Activated naive CD4-positive, alpha-beta T cell treated with anti-CD3 and anti-CD28 coated beads, Interleukin-2, amount 50 U/mL, for 16 hours (primary cell): ENCODE measurements at regions not wholly inside any gene's neighbourhood (a gene's known extent, or its start where the extent isn't known, plus 50 kb on each side); places are given as distances from the start of the nearest gene placed in this dataset.

ENCODE experiments used
- DNase-seq: peaks from one replicate; pipeline ENCODE4 v3.0.0-alpha.2; 2020

DNA sequence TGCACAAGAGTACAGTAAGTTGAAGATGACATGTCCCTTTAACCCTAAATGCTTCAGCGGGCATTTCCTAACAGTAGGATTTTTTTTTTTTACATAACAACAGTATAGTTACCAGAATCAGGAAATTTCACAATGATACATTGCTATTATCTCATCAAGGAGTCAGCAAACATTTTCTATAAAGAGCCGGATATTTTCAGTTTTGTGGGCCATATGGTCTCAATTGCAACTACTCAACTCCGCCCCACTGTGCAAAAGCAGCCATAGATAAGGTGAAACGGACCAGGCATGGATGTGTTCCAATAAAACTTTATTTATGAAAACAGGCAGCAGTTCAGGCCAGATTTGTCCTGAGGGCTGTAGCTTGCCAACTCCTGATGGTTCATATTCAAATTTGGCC, 130.6 kb downstream of the SMAD6 start:
- DNase-seq, result no peak

- no peak for DNase-seq
These were observed 131.3 kb downstream of the SMAD6 start for GRCh38 chr15:66833371-66833770.

DNA sequence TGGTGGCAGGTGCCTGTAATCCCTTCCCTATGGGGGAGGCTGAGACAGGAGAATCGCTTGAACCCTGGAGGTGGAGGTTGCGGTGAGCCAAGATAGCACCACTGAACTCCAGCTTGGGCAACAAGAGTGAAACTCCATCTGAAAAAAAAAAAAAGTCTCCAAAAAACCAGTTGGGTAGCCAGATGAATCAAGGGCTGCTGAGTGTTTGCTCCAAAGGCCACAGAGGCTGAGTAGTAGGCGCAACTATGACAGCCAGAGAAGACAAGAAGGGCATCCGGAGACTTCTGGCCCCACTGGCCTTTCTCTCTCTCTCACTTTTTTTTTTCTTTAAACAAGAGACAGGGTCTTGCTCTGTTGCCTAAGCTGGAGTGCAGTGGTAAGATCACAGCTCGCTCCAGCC, 131.8 kb downstream of the SMAD6 start:
- DNase-seq, result no peak

DNA sequence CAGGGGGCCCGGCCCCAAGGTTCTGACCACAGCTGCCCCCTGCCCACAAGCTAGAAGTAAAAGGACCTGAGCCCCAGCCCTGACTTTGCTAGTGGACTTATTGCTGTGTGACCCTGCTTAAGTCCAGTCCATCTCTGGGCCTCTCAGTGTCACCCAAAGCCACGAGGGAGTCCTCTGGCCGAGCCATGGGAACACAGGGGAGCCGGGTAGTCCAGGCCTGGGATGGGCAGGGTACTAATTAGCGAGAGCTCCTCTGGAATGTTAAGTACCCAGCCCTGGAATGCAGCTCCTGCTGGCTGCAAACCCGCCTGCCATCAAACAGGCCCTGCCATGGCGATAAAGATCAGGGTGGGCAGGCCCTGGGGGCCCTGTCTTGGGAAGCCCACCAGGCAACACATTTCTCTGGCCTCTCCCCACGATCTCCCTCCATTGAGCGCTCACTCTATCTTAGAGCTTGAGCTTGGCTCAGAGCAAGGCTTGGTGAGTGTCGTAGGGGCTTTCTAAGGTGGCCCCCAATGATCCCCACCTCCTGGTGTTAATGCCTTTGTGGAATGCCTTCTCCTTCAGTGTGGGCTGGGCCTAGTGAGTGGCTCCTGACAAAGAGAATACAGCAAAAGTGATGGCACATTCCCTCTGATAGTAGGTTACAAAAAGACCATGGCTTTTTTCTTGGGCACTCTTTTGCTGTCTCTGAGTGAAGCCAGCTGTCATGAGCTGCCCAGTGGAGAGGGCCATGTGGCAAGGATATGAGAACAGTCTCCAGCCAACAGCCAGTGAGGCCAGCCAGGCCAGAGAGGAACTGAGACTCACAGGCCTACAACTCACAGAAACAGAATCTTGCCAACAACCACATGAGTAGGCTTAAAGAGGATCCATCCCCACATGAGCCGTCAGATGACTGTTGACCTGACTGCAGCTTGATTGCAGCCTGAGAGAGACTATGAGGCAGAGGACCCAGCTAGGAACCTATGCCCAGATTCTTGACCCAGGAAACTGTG, 133.1 kb downstream of the SMAD6 start:
- DNase-seq, result no peak

DNA sequence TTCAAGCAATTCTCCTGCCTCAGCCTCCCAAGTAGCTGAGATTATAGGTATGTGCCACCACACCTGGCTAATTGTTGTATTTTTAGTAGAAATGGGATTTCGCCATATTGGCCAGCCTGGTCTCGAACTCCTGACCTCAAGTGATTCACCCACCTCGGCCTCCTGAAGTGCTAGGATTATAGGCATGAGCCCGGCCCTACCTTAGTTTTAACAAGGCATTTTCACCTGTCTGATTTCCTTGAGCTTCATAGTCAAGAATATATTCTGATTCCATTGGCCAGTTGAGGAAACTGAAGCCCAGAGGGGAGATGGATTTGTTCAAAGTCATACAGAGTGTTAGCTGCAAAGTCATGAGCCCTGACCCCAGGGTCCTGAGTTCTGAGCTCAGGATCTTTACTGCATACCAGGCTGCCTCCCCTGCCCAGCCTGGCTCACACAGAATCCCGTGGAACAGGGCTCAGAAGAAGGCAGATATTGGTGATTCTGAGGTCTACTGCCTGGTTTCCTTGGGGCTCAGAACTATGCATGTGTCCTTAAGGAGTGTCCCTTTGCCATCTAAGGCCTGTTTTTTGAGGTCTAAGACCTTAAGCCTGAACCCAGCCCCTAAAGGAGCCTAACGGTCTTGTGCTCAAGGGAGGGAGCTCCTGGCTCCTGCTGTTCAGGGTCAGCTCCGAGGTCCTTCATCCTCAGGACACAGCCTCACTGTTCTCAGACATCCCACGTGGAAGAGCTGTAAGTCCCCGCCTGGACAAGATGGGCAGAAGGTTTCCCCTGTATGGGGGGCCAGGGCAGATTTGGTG, 134.4 kb downstream of the SMAD6 start:
- no peak for DNase-seq

DNA sequence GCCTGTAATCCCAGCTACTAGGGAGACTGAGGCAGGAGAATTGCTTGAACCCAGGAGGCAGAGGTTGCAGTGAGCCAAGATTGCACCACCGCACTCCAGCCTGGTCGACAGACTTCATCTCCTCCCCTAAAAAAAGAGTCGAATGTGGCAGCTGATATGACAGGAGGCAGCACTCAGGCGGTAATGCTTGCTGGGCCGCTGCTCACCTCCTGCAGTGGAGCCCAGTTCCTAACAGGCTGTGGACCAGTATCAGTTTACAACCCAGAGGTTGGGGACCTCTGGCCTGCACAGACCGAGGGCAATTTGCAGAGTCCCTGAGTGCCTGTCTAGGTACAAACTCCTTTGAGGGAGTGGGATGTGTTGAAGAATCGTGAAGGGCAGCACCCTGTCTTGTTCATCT, 136.2 kb downstream of the SMAD6 start:
- DNase-seq, result no peak

GRCh38 chr15:66838671-66839239, 136.7 kb downstream of the SMAD6 start:
- no peak for DNase-seq

DNA sequence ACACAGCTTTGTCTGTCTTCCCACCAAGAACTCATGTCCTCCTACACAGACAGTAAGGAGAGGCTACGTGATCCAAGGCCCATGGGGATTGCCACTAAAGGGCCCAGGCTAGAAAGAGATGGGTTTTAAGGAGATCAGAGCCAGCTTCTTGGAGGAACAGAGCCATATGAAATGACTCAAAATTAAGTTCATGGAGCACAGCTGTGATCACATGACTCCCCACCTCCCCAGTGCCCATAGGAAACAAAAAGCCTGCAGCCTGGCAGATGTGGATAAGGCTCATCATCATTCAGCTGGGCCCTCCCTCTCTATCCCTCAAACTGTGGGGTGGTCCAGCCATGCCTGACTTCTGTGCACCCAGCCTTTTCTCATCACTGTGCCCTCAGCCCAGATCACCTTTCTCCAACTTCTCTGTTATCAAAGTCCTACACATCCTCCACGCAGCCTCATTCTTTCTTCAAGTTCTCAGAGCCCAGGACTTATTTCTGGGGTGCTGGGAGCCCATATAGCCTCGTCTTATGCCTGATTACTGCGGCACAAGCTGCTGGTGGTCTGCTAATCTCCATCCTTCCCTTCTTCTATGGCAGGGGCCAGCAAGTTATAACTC, 137.6 kb downstream of the SMAD6 start:
- DNase-seq, result no peak

DNA sequence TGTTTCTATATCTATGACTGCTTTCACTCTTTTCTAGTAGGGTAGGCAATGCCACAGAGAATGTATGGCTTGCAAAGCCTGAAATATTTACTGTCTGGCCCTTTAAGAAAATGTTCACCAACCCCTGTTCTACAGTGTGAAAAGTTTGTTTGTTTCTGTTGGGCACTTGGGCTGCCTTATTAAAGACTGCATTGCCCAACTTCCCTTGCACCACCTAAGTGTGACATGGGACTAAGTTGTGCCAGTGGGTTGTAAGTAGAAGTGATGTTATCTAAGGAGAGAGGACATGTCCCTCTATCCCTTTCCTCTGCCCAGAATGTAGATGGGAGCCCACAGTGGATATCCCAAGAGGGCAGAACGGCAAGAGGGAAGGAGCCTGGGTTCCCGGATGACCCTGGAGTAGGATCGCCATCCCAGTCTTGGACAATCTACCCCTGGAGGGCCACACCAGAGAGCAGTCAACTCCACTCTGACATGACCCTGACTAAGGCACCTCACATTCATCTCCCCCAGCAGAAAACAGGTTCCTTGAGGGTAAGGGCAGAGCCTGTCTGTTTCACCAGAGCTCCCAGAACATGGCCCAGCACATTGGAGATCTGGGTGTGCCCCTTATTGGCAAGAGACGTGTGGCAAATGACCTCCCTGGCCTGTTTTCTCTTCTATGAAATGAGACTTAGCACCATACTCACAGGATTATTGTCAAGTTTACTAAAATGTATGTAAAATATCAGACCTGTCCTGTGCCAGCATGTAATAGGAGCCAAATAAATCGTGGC, 138.8 kb downstream of the SMAD6 start:
- no peak for DNase-seq

- DNase-seq, result peak; percentile 43
These were observed 140.1 kb downstream of the SMAD6 start for GRCh38 chr15:66841953-66842681.

DNA sequence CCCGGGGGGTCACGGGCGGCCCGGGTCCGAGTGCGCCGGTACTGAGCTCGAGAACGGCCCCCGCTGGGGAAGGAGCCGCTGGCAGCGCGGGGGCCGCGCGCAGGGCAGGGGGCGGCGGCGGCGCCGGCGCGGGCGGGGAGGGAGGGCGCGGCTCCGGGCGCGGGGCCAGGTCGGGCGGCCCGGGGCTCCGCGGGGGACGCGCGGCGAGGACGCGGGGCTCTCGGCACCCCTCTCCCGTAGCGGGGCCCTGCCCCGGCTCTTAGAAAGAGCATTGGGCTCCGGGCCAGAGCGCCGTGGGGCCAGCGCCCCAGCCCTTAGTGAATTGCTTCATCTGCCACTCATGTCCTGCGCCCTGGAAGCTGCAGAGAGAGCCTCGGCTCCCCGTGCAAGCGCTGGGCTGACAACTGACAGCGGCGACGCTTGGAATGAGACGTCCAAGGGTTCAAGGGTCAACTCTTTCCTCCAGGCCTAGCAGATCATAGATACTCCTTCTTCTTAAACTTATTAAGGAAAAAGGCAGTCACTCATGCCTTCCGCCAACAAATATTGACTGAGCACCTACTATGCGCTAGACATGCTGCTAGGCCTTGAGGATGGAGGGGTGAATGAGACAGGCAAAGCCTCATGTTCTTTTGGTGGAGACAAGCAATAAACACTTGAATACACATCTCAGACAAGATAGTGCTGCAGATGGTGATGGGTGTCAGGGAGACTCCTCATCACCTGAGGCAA, 140.8 kb downstream of the SMAD6 start:
- no peak for DNase-seq

- DNase-seq, result no peak
These were observed 141.5 kb downstream of the SMAD6 start for GRCh38 chr15:66843581-66843980.

- no peak for DNase-seq
These were observed 142.2 kb downstream of the SMAD6 start for GRCh38 chr15:66844041-66844746.

DNA sequence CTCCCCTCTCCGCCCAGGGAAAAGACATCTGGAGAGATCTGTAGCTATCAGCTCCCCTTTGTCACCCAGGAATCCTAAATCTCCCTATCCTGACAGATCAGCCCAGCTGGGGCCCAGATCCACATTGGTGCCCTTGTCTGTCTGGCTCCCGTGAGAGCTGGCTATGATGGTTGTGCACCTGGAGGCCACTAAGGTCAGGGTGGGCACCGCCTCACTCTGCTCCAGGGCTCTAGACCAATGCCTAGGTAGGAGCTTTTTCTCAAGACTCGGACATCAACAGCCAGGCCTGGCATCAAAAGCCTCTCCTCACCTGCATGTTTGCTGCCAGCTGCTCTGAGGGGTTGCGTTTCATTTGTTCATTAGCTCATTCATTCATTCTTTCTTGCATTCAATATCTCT, 142.7 kb downstream of the SMAD6 start:
- DNase-seq, result no peak

GRCh38 chr15:66845266-66845785, 143.3 kb downstream of the SMAD6 start:
- DNase-seq, result no peak

DNA sequence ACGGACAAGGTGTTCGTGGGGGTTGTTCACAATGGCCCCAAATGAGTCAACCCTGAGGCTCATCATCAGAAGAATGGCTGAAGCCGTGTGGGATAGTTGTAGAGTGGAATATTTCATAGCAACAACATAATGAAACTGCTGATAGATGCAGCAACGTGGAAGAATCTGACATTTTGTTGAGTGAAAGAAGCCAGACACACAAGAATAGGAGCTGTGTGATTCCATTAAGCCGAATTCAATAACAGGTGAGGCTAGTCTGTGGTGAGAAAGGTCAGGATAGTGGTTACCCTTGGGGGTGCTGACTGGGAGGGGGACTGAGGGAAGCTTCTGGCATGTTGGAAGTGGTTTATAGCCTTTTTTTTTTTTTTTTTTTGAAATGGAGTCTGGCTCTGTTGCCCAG, 144.0 kb downstream of the SMAD6 start:
- no peak for DNase-seq

DNA sequence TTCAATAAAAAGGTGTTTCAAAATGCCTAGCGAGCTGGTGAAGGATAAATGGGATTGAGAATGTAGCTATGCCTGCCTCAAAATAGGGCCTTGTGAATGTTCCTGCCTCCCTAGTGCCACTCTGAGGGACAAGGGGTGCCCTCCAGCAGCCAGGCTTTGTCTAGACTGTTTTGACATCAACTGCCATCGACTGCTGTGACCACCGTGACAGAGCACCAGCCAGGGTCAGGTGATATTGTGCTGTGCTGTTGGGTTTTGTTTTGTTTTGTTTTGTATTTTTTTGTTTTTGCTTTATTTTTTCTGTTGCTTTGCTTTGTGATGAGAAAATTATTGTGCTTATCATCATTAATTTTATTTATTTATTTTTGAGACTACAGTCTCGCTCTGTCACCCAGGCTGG, 144.8 kb downstream of the SMAD6 start:
- DNase-seq, result no peak

DNA sequence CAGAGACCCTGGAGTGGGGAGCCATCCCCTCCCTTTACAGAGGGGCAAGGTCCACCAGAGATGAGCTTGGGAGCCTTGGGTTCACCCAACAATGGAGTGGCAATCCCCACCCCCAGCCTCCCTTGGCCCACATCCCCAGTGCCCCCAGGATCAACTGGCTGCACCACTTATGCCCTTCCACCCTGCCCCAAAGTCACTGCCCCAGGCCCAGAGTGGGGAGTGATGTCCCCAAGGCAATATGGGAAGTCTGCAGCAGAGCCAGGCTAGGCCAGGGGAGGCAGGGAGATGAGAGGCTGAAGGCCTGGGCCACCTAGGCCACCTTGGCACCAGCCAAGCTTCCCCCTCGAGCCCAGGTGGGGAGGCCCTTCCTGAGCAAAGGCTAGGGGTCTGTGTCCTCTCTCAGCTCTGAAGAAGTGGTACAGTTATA, 145.5 kb downstream of the SMAD6 start:
- DNase-seq, result no peak

GRCh38 chr15:66848116-66848515, 146.1 kb downstream of the SMAD6 start:
- no peak for DNase-seq
